ENCODE measurements at regions not wholly inside any gene's neighbourhood (a gene's known extent, or its start where the extent isn't known, plus 50 kb on each side); places are given as distances from the start of the nearest gene placed in this dataset.

DNA sequence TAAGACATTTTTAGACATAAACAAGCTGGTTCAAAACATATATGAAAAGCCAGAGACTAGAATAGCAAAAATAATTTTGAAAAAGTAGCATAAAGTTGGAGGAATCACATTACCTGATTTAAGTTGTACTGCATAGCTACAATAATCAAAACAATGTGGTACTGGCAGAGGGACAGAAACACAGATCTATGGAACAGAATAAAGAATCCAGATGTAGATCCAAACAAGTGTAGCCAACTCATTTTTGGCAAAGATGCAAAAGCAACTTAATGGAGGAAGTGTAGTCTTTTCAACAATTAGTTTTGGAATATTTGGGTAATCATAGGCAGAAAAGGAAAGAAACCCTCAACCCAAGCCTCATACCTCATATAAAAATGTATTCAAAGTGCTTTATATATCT, 278.7 kb upstream of the ZNF521 start:
- no peak for DNase-seq

- no peak for DNase-seq
These were observed 269.7 kb upstream of the ZNF521 start for GRCh38 chr18:25621682-25622081.

DNA sequence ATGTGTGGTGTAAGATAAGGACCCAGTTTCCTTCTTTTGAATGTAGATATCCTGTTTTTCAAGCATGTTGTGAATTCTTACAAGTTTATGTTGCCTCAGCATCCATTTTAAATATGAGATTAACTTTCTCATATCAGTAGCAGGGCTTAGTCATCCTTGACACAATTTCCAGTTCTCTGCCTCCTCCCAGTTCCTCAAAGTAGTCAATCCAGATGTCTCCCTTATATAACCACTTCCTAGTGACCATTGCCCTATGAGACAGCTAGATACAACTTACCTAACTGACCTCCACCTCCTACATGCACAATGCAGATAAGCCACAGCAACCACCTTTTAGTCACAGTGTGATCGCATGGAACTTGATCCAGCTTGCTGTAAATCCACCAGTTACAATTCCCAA, 269.2 kb upstream of the ZNF521 start:
- DNase-seq = no peak

GRCh38 chr18:25614168-25614567, 262.2 kb upstream of the ZNF521 start:
- DNase-seq = no peak

DNA sequence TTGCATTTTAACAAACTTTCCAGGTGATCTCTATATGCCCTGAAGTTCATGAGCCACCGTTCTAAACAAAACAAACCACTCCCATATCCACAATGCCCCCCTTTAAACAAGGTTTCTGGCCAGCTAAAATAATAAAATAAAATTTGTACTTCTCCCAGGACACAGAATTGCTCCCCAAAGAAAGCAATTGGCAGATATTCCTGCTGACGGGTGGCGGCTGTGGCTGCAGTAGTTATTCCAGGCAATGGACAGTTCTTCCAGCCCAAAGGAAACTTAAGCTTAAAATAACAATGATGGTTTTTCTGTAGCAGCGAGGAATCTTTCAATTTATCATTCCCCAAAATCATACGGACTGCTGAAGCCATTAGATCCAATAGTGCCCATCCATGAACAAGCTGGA, 260.5 kb upstream of the ZNF521 start:
- DNase-seq = no peak

- DNase-seq = no peak
These were observed 256.1 kb upstream of the ZNF521 start for GRCh38 chr18:25608091-25608490.

GRCh38 chr18:25604894-25605597, 253.1 kb upstream of the ZNF521 start:
- DNase-seq = no peak

DNA sequence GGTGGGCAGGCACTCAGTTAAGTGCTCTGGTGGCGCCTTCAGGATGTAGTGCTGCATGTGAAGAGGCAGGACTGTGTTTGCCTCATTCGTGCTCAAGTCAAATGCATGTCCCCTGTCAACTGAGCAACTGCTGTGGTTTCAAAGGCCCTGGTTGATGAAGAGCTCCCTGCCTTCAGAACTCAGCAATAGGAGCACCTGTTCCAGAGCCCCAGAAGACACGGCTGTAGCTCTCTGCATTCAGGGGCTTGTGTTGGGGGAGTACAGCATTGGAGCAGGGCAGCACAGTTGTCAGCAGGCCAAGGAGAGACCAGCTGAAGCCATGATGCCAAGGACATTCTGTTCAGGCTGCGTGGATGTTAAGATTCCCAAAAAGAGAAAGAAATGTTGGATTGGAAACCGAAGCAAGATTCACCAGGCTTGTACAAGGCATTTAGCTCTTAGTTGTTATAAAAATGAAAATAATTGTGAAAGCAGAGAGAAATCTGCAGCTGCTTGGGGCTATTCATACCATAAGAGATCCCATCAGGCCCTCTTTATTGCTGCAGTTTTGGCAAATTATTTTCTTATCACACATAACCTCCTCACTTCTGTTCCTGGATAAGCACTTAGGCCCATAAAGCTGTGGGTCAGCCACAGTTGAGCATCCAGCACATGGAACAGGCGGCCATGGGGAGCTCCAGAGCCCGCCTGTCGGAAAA, 252.4 kb upstream of the ZNF521 start:
- DNase-seq = no peak

GRCh38 chr18:25599443-25599842, 247.5 kb upstream of the ZNF521 start:
- DNase-seq = no peak

DNA sequence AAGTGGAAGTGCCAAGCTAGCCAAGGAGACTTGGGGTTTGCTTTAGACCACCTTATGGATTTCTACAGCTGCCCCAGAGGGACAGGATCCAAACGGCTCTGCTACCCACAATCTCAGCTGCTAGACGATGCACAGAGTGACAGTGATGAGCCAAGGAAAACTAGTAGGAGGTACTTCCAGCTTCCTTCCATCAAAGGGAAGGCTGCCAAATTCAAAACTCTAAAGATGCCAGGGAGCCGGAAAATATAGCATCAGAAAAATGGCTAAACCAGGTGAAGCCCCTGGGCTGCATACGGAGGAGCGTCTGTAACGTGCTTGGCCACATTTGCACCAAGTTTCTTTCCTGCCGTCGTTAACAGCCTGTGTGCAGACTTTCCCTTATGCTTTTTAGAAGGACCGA, 245.5 kb upstream of the ZNF521 start:
- DNase-seq = no peak

DNA sequence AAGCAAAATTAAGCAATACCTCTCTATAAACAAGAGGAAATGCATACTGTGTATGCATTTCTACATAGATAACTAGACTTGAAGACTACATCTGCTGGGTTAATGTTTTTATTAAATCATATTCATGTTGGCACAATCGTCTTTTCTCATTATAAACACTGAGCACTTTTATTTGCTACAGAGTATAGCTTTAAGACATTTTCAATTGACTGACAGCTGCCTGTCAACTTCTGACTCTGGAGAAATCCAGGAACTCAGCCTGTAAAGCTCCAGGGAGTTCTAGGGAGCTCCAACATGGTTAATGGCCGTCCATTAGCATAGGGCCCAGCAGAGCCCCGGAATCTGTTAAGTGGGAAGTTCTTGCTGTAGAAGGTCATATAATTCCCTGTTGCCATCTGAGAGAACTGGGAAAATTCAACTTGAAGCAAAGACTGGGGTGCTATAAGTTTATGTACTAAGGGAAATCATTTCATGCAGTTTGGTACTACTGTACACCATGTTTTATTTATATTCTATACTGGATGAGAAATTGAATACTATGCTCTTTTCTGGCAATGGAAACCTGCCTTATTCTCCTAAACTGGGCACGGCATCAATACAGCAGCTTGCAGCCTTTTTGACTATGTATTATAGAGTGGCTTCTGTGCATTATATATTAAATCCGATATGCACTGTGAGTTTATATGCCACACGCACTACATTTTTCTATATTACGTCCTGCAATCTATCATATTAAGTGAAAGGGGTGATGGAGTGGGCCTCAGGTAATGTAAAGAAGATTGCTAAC, 243.5 kb upstream of the ZNF521 start:
- no peak for DNase-seq

DNA sequence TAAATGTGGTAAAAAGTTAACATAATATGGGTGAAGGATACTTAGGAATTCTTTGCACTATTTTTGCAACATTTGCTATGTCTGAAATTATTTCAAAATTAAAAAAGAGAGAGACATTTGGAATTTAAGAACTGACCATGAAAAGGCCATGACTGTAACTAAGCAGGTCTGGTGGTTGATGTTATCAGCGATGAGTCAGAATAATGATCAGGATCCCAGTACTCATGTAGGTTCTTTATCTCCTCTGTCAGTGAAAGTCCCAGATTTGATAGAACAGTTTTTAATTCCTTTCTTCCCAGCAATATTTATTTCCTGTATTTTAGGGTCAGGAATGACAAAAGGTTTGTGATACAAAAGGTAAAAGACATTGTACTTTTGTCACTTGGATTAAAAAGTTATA, 242.4 kb upstream of the ZNF521 start:
- no peak for DNase-seq

GRCh38 chr18:25592804-25593360, 240.9 kb upstream of the ZNF521 start:
- no peak for DNase-seq

- no peak for DNase-seq
These were observed 238.5 kb upstream of the ZNF521 start for GRCh38 chr18:25590456-25590855.

DNA sequence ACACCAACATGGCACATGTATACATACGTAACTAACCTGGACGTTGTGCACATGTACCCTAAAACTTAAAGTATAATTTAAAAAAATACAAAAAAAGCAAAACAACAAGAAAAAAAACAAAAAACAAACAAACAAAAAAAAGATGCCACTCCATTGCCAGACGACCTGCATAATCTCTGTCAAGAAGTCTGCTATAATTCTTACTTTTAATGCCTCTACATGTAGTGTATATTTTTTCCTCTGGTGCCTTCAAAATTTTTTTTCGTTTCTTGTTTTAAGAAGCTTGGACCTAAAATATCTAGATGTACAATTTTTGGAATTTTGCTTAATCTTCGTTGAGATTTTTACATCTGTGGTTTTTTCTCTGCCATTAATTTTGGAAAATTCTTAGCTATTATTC, 235.6 kb upstream of the ZNF521 start:
- DNase-seq = no peak

DNA sequence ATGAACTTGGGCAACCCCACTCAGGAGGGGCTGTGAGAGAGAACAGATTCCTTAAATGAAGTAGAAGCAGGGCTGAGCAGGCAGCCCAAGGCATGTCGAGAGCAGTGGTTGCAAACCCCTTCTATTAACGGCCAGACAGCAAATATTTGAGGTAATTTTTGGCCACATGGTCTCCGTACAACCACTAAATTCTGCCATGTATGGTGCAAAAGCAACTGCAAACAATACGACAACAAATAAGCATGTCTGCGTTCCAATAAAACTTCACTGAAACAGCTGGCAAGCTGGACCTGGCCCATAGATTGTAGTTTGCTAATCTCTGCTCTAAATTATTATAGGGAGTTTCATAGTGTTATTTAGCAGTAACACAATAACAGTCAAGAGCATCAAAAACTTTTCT, 217.0 kb upstream of the ZNF521 start:
- no peak for DNase-seq

GRCh38 chr18:25563816-25564683, 212.1 kb upstream of the ZNF521 start:
- no peak for DNase-seq

DNA sequence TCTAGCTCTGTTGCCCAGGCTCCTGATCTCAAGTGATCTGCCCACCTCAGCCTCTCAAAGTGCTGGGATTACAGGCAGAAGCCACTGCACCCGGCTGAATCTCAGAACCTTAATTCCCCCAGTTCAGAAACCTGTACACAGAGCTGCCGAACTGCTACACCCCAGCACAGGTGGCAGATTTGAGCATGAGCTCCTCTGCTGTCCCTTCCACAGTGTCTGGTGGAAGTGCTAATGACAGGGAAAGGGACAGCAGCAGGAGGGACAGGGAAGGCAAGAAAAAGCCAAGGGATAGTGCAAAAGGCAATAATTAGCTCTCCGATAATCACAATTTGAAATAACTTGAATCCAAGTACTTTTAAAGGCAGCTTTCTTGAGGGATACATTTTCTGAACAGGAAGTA, 211.4 kb upstream of the ZNF521 start:
- no peak for DNase-seq

DNA sequence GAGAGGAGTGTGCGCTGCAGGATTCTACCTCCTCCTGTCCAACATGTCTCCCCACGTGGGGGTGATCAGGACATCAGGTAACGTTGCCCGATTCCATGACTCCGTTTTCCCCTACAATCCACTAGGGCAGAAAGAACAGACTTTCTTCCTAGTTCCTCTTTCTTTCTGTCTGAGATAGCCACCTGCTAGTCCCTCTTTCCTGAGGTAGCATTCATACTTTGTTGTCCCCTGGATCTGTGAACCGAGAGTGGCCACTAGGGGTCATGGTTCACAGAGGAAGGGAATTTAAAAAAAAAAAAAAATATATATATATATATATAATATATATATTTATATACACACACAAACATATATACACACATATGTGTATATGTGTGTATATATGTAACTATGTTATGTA, 210.0 kb upstream of the ZNF521 start:
- no peak for DNase-seq

DNA sequence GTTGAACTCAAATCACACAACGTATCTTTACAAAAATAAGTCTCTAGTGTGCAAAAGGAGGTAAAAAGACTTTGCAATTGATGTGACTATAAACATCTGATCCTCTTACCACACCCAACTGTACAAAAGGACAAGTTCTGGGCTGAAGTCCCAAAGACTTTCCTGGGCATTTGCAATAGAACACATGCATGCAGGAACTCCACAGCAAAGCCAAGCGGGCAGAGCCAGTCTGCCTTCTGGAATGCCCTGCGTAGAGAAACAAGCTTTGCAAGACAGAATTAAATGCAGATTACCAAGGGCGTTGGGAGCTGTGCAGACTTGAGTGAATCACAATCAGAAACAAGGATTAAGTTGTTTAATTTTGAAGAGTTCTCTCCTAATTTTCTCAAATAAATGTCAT, 208.4 kb upstream of the ZNF521 start:
- no peak for DNase-seq

GRCh38 chr18:25557011-25557410, 205.0 kb upstream of the ZNF521 start:
- DNase-seq = no peak

DNA sequence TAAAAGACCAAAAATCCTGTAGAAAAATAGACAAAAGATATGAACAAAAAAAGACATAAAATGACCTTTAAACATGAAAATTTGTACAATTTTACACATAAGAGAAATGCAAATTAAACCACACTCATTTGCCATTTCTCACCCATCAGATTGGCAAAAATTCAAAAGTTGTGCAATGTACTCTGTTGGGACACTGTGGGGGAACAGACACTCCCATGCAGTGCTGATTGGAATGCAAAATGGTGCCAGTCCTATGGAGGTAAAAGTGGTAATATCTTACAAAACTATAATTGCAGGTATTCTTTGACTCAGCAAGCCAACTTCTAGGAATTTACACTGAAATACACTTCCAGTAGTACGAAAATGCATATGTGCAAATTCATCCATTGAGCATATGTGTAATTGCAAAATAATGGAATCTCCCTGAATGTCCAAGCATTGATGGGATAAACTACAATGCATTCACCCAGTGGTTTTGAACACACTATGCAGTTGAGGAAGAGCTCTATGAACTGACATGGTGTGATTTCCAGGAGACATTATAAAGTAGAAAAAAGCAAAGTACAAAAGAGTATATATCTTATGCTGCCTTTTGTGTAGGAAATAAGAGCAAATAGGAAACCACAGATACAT, 201.8 kb upstream of the ZNF521 start:
- DNase-seq = no peak

All from GOT3 (cell line).